Ramos (cell line): ENCODE measurements at regions not wholly inside any gene's neighbourhood (a gene's known extent, or its start where the extent isn't known, plus 50 kb on each side); places are given as distances from the start of the nearest gene placed in this dataset.
"Not testable (repeated sequence)": the region's sequence is repeated elsewhere in the genome, so short reads cannot be mapped to it uniquely, and the experiment has no call there.

Experiments used
- in situ Hi-C: fragments of 300-500 bp; cut with MboI; formaldehyde crosslinking; loops from one replicate; pipeline ENCODE4 v1.14.3; 2022; ENCODE audit warnings: low sequenced_read_pairs; ENCODE audit not compliant: unreplicated experiment

- in situ Hi-C loops: no loop called here
These were observed 200.5 kb upstream of the SFSWAP start for GRCh38 chr12:131510431-131510830.

- in situ Hi-C loops: no loop called here
These were observed 199.5 kb upstream of the SFSWAP start for GRCh38 chr12:131511391-131511802.

GRCh38 chr12:131511803-131512561 lies 198.9 kb upstream of the SFSWAP start:
- in situ Hi-C loops: no loop called here

GRCh38 chr12:131513606-131514005 lies 197.3 kb upstream of the SFSWAP start:
- in situ Hi-C loops: no loop called here

- in situ Hi-C loops: not testable (repeated sequence)
These were observed 190.3 kb upstream of the SFSWAP start for GRCh38 chr12:131520553-131520952.

- in situ Hi-C loops: no loop called here
These were observed 189.6 kb upstream of the SFSWAP start for GRCh38 chr12:131521326-131521725.

GRCh38 chr12:131525795-131526508 lies 184.9 kb upstream of the SFSWAP start:
- in situ Hi-C loops: no loop called here

- in situ Hi-C loops: no loop called here
These were observed 183.8 kb upstream of the SFSWAP start for GRCh38 chr12:131527092-131527491.

GRCh38 chr12:131527736-131528135 lies 183.2 kb upstream of the SFSWAP start:
- in situ Hi-C loops: no loop called here

- in situ Hi-C loops: no loop called here
These were observed 182.7 kb upstream of the SFSWAP start for GRCh38 chr12:131528144-131528543.

GRCh38 chr12:131528667-131529066 lies 182.2 kb upstream of the SFSWAP start:
- in situ Hi-C loops: no loop called here

- in situ Hi-C loops: no loop called here
These were observed 181.5 kb upstream of the SFSWAP start for GRCh38 chr12:131529196-131530040.

GRCh38 chr12:131530041-131530332 lies 180.9 kb upstream of the SFSWAP start:
- in situ Hi-C loops: no loop called here

- in situ Hi-C loops: no loop called here
These were observed 180.5 kb upstream of the SFSWAP start for GRCh38 chr12:131530422-131530821.

GRCh38 chr12:131533139-131533538 lies 177.8 kb upstream of the SFSWAP start:
- in situ Hi-C loops: no loop called here

- in situ Hi-C loops: no loop called here
These were observed 175.1 kb upstream of the SFSWAP start for GRCh38 chr12:131535779-131536178.

- in situ Hi-C loops: no loop called here
These were observed 174.6 kb upstream of the SFSWAP start for GRCh38 chr12:131536337-131536736.

GRCh38 chr12:131536766-131537165 lies 174.1 kb upstream of the SFSWAP start:
- in situ Hi-C loops: no loop called here

GRCh38 chr12:131537267-131537958 lies 173.5 kb upstream of the SFSWAP start:
- in situ Hi-C loops: no loop called here

- in situ Hi-C loops: no loop called here
These were observed 171.5 kb upstream of the SFSWAP start for GRCh38 chr12:131539381-131539780.
